Activated CD8-positive, alpha-beta T cell treated with anti-CD3 and anti-CD28 coated beads, Interleukin-2, amount 10 ng/mL, durations not matched to agents 7 days and 5 days (primary cell): ENCODE measurements at regions not wholly inside any gene's neighbourhood (a gene's known extent, or its start where the extent isn't known, plus 50 kb on each side); places are given as distances from the start of the nearest gene placed in this dataset.

ENCODE experiments used
- ATAC-seq: fragments of 150-1000 bp; cut with Tn5 transposase; one replicate; pipeline ENCODE4 v1.10.0; 2021; ENCODE audit warnings: moderate library complexity
- CTCF ChIA-PET: fragments of 350-600 bp; sonication (Branson Sonifier 250); formaldehyde crosslinking; loops from one replicate; lab custom pipeline; 2021; ENCODE audit warnings: antibody characterized with exemption; lab: Charles Lee
- POLR2A ChIA-PET: fragments of 350-600 bp; sonication (Branson Sonifier 250); formaldehyde crosslinking; loops from one replicate; lab custom pipeline; 2021; ENCODE audit warnings: antibody characterized with exemption; lab: Charles Lee
- DNase-seq: peaks from one replicate; pipeline ENCODE4 v3.0.0-alpha.2; 2020
- H3K27ac Mint-ChIP-seq: one replicate; pipeline ENCODE4 v1.8.0; 2021; ENCODE audit warnings: mild to moderate bottlenecking, mixed read lengths
- H3K27me3 Mint-ChIP-seq: one replicate; pipeline ENCODE4 v1.8.0; 2021; ENCODE audit warnings: low read depth, mixed read lengths
- H3K36me3 Mint-ChIP-seq: one replicate; pipeline ENCODE4 v1.8.0; 2021; ENCODE audit warnings: low read depth, mixed read lengths
- H3K4me1 Mint-ChIP-seq: one replicate; pipeline ENCODE4 v1.8.0; 2021; ENCODE audit warnings: low read depth, mixed read lengths
- H3K4me3 Mint-ChIP-seq: one replicate; pipeline ENCODE4 v1.8.0; 2021; ENCODE audit warnings: mild to moderate bottlenecking, mixed read lengths
- H3K9me3 Mint-ChIP-seq: one replicate; pipeline ENCODE4 v1.8.0; 2022; ENCODE audit warnings: mixed read lengths; ENCODE audit not compliant: insufficient read depth

DNA sequence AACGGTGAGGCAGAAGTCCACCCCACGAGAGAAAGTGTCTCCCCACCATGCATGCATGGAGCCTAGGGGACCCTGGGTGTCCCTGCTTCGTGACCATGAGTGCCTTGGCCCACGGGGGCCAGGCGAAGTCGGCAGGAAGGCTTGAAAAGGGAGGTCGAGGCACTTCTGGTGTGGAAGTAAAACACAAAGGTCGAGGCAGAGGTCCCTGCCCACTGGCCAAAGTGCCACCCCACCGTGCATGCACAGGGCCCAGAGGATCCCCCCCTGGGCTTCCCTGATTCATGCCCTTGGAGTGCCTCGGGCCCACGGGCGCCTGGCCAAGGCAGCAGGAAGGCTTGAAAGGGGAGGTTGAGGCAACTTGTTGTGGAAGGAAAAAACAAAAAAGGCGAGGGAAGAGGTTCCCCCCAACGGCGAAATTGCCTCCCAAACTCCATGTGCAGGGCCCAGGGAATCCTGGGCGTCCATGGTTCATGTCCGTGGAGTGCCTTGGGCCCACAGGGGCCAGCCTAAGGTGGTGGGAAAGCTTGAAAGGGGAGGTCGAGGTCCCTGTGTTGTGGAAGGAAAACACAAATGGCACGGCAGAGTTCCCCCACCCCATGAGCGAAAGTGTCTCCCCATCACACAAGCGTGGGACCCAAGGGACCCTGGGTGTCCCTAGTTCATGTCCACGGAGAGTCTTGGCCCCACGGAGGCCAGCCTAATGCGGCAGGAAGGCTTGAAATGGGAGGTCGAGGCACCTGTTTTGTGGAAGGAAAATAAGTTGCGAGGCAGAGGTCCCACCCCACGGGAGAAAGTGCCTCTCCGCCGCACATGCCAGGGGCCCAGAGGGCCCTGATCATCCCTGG lies 372.1 kb downstream of the ALG10 start:
- Mint-ChIP-seq H3K4me1 (no peaks in the 10 kb centered on the region), H3K27me3 (no peaks in the 10 kb centered on the region), H3K9me3 (peaks cover 4% of the 10 kb centered on the region), H3K36me3 (no peaks in the 10 kb centered on the region), H3K4me3 (no peak overlapping the region), H3K27ac (no peak overlapping the region)
- ATAC-seq (no peak), DNase-seq (no peak)
- ChIA-PET POLR2A (no interaction called here), CTCF (no interaction called here)

DNA sequence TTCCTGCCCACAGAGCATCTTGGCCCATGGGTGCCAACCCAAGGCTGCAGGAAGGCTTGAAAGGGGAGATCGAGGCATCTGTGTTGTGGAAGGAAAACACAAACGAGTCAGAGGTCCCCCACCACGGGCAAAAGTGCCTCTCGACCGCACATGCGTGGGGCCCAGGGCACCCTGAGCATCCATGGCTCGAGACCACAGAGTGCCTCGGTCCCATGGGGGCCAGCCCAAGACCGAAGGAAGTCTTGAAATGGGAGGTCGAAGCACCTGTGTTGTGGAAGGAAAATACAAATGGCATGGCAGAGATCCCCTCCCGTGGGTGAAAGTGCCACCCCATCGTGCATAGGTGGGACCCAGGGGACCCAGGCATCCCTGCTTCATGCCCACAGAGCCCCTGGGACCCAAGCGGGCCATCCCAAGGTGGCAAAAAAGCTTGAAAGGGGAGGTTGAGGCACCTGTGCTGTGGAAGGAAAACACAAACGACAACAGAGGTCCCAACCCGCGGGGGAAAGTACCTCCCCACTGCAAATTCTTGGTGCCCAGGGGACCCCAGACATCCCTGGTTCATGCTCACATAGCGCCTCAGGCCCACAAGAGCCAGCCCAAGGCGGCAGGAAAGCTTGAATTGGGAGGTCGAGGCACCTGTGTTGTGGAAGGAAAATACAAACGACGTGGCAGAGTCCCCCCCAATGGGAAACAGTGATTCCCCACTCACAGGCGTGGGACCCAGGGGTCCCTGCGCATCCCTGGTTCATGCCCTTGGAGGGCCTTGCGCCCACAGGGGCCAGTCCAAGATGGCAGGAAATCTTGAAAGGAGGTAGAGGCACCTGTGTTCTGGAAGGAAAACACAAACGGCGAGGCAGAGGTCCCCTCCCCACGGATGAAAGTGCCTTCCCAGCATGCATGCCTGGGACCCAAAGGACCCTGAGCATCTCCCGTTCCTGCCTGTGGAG lies 373.0 kb downstream of the ALG10 start:
- Mint-ChIP-seq H3K4me1 (no peaks in the 10 kb centered on the region), H3K9me3 (peaks cover 5% of the 10 kb centered on the region), H3K27ac (no peak overlapping the region), H3K27me3 (no peaks in the 10 kb centered on the region), H3K4me3 (no peak overlapping the region), H3K36me3 (no peaks in the 10 kb centered on the region)
- DNase-seq (no peak), ATAC-seq (no peak)
- ChIA-PET POLR2A (no interaction called here), CTCF (no interaction called here)

DNA sequence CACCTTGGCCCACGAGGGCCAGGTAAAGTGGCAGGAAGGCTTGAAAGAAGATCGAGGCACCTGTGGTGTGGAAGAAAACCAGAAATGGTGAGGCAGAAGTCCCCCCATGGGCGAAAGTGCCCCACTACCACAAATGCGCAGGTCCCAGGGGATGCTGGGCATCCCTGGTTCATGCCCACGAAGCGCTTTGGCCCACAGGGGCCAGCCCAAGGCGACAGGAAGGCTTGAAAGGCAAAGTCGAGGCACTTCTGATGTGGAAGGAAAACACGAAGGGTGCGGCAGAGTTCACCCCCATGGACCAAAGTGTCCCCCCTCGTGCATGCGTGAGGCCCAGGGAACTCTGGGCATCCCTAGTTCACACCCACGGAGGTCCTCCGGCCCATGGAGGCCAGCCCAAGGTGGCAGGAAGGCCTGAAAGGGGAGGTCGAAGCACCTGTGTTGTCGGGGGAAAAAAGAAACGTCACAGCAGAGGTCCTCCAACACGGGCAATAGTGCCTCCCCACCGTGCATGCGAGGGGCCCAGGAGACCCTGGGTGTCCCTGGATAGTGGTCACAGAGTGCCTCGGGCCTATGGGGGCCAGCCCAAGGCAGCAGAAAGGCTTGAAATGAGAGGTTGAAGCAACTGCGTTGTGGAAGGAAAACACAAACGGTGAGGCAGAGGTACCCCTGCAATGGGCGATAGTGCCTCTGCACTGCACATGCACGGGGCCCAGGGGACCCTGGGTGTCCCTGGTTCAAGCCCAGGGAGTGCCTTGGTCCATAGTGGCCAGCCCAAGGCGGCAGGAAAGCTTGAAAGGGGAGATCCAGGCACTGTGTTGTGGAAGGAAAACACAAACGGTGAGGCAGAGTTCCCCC lies 373.9 kb downstream of the ALG10 start:
- H3K27me3 Mint-ChIP-seq = no peaks in the 10 kb centered on the region
- DNase-seq = no peak

DNA sequence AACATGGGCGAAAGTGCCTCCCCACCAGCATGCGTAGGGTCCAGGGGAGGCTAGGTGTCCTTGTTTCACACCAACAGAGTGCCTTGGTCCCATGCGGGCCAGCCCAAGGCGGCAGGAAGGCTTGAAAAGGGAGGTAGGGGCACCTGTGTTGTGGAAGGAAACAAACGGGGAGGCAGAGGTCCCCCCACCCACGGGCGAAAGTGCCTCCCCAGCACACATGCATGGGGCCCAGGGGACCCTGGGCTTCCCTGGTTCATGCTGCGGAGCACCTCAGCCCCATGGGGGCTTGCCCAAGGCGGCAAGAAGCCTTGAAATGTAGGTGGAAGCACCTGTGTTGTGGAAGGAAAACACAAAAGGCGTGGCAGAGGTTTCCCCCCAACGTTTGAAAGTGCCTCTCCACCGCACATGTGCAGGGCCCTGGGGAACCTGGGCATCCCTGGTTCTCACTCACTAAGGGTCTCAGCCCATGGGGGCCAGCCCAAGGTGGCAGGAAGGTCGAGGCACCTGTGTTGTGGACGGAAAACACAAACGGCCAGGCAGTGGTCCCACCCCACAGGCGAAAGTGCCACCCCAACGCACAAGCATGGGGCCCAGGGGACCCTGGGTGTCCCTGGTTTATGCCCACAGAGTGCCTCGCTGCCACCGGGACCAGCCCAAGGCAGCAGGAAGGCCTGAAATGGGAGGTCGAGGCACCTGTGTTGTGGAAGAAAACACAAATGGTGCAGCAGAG lies 374.7 kb downstream of the ALG10 start:
- Mint-ChIP-seq H3K9me3 (peaks cover 15% of the 10 kb centered on the region), H3K4me3 (no peak overlapping the region), H3K4me1 (no peaks in the 10 kb centered on the region), H3K36me3 (no peaks in the 10 kb centered on the region), H3K27me3 (no peaks in the 10 kb centered on the region), H3K27ac (no peak overlapping the region)
- POLR2A ChIA-PET = no interaction called here
- CTCF ChIA-PET = no interaction called here
- ATAC-seq (no peak), DNase-seq (no peak)

More for the DNA sequence above, 373.9 kb downstream of the ALG10 start:
- H3K9me3 Mint-ChIP-seq = peaks cover 14% of the 10 kb centered on the region
- H3K4me3 Mint-ChIP-seq = no peak overlapping the region
- no peaks in the 10 kb centered on the region for H3K36me3 Mint-ChIP-seq
- H3K4me1 Mint-ChIP-seq = no peaks in the 10 kb centered on the region
- ChIA-PET POLR2A (no interaction called here), CTCF (no interaction called here)
- H3K27ac Mint-ChIP-seq = no peak overlapping the region
- no peak for ATAC-seq

DNA sequence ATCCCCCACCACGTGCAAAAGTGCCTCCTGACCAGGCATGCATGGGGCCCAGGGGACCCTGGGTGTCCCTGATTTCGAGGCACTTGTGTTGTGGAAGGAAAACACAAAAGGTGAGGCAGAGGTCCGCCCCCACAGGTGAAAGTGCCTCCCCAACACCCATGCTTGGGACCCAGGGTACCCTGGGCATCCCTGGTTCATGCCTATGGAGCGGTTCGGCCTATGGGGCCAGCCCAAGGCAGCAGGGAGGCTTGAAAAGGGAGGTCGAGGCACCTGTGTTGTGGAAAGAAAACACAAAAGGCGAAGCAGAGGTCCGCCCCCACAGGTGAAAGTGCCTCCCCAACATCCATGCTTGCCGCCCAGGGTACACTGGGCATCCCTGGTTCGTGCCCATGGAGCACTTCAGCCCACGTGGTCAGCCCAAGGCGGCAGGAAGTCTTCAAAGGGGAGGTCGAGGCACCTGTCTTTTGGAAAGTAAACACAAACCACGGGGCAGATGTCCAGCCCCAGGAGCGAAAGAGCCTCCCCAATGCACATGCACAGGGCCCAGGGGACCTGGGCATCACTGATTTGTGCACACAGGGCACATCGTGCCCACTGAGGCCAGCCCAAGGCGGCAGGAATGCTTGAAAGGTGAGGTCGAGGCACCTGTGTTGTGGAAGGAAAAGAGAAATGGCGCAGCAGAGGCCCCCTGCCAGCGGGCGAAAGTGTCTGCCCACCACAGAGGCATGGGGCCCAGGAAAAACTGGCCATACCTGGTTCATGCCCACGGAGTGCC lies 375.5 kb downstream of the ALG10 start:
- ATAC-seq (no peak), DNase-seq (no peak)
- POLR2A ChIA-PET = no interaction called here
- Mint-ChIP-seq H3K36me3 (no peaks in the 10 kb centered on the region), H3K4me3 (no peak overlapping the region), H3K27me3 (no peaks in the 10 kb centered on the region), H3K27ac (no peak overlapping the region), H3K9me3 (peaks cover 15% of the 10 kb centered on the region), H3K4me1 (no peaks in the 10 kb centered on the region)
- CTCF ChIA-PET = no interaction called here

DNA sequence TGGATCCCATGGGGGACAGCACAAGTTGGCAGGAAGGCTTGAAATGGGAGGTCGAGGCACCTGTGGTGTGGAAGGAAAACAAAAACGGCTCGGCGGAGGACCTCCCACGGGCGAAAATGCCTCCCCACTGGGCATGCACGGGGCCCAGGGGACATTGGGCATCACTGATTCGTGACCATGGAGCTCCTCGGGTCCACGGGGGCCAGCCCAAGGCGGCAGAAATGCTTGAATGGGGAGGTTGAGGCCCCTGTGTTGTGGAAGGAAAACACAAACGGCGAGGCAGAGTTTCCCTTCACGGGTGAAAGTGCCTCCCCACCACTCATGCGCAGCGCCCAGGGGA lies 376.0 kb downstream of the ALG10 start:
- POLR2A ChIA-PET = no interaction called here

DNA sequence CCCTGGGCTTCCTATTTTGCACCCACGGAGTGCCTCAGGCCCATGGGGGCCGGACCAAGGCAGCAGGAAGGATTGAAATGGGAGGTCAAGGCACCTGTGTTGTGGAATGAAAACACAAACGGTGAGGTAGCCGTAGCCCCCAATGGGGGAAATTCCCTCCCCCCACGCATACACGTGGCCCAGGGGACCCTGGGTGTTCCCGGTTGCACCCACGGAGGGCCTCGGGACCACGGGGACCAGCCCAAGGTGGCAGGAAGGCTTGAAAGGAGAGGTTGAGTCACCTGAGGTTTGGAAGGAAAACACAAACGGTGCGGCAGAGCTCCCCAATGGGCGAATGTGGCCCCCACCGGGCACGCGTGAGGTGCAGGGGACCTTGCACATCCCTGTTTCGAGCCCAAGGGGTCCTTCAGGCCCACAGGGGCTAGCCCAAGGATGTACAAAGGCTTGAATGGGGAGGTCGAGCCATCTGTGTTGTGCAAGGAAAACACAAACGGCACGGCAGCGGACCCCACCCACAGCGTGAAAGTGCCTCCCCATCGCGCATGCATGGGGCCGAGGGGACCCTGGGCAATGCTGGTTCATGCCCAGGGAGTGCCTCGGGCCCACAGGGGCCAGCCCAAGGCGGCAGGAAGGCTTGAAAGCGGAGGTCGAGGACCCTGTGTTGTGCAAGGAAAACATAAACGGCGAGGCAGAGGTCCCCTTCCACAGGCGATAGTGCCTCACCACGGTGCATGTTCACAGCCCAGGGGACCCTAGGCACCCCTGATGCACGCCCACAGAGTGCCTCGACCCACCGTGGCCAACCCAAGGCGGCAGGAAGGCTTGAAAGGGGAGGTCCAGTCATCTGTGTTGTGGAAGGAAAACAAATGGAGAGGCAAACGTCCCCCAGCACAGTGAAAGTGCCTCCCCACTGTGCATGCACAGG lies 376.7 kb downstream of the ALG10 start:
- H3K27me3 Mint-ChIP-seq = no peaks in the 10 kb centered on the region
- no peak for DNase-seq
- CTCF ChIA-PET = no interaction called here

More for the DNA sequence above, 376.0 kb downstream of the ALG10 start:
- CTCF ChIA-PET = no interaction called here
- ATAC-seq (no peak), DNase-seq (peak; percentile 2)
- Mint-ChIP-seq H3K27ac (no peak overlapping the region), H3K36me3 (no peaks in the 10 kb centered on the region), H3K4me3 (no peak overlapping the region), H3K9me3 (peaks cover 15% of the 10 kb centered on the region), H3K4me1 (no peaks in the 10 kb centered on the region), H3K27me3 (no peaks in the 10 kb centered on the region)

DNA sequence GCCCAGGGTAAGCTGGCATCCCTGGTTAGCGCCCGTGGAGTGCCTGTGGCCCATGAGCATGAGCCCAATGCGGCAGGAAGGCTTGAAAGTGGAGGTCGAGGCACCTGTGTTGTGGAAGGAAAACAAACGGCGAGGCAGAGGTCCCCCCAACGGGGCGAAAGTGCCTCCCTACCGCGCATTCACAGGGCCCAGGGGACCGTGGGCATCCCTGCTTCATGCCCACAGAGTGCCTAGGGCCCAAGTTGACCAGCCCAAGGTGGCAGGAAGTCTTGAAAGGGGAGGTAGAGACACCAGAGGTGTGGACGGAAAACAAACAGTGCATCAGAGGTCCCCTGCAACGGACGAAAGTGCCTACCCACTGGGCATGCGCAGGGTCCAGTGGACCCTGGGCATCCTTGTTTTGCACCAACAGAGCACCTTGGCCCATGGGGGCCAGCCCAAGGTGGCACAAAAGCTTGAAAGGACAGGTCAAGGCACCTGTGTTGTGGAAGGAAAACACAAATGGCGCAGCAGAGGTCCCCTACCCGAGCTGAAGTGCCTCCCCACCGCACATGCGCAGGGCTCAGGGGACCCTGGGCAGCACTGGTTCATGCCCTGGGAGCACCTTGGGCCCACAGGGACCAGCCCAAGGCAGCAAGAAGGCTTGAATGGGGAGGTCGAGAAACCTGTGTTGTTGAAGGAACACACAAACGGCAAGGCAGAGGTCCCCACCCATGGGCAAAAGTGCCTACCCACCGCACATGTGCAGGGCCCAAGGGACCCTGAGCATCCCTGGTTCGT lies 377.5 kb downstream of the ALG10 start:
- Mint-ChIP-seq H3K4me1 (no peaks in the 10 kb centered on the region), H3K27me3 (no peaks in the 10 kb centered on the region), H3K9me3 (peaks cover 15% of the 10 kb centered on the region), H3K36me3 (no peaks in the 10 kb centered on the region), H3K4me3 (no peak overlapping the region), H3K27ac (no peak overlapping the region)
- POLR2A ChIA-PET = no interaction called here
- CTCF ChIA-PET = no interaction called here
- no peak for DNase-seq
- ATAC-seq = no peak

More for the DNA sequence above, 376.7 kb downstream of the ALG10 start:
- no peak for ATAC-seq
- peaks cover 15% of the 10 kb centered on the region for H3K9me3 Mint-ChIP-seq
- H3K27ac Mint-ChIP-seq = no peak overlapping the region
- H3K36me3 Mint-ChIP-seq = no peaks in the 10 kb centered on the region
- no peaks in the 10 kb centered on the region for H3K4me1 Mint-ChIP-seq
- H3K4me3 Mint-ChIP-seq = no peak overlapping the region
- POLR2A ChIA-PET = no interaction called here

DNA sequence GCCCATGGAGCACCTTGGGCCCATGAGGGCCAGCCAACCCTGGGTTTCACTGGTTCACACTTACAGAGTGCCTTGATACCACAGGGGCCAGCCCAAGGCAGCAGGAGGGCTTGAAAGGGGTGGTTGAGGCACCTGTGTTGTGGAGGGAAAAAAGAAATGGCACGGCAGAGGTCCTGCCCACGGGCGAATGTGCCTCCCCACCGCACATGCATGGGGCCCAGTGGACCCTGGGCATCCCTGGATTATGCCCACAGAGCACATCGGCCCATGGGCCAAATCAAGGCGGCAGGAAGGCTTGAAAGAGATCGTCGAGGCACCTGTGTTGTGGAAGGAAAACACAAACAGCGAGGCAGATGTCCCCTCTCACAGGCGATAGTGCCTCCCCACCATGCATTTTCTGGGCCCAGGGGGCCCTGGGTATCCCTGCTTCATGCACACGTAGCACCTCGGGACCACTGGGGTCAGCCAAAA lies 378.1 kb downstream of the ALG10 start:
- no peak for DNase-seq
- H3K4me1 Mint-ChIP-seq = no peaks in the 10 kb centered on the region

More for the DNA sequence above, 378.1 kb downstream of the ALG10 start:
- no peak overlapping the region for H3K27ac Mint-ChIP-seq
- H3K9me3 Mint-ChIP-seq = peaks cover 15% of the 10 kb centered on the region
- no peaks in the 10 kb centered on the region for H3K27me3 Mint-ChIP-seq
- no peak overlapping the region for H3K4me3 Mint-ChIP-seq
- ATAC-seq = no peak
- ChIA-PET POLR2A (no interaction called here), CTCF (no interaction called here)
- H3K36me3 Mint-ChIP-seq = no peaks in the 10 kb centered on the region
